Stimulated activated CD8-positive, alpha-beta memory T cell treated with anti-CD3 and anti-CD28 coated beads, Interleukin-12 subunit alpha, Interleukin-12 subunit beta, amount 100 ng/mL, for 24 hours (primary cell): ENCODE measurements at regions not wholly inside any gene's neighbourhood (a gene's known extent, or its start where the extent isn't known, plus 50 kb on each side); places are given as distances from the start of the nearest gene placed in this dataset.

Source experiments
- DNase-seq: peaks from one replicate; pipeline ENCODE4 v3.0.0-alpha.2; 2020; ENCODE audit errors: extremely low read depth

DNA sequence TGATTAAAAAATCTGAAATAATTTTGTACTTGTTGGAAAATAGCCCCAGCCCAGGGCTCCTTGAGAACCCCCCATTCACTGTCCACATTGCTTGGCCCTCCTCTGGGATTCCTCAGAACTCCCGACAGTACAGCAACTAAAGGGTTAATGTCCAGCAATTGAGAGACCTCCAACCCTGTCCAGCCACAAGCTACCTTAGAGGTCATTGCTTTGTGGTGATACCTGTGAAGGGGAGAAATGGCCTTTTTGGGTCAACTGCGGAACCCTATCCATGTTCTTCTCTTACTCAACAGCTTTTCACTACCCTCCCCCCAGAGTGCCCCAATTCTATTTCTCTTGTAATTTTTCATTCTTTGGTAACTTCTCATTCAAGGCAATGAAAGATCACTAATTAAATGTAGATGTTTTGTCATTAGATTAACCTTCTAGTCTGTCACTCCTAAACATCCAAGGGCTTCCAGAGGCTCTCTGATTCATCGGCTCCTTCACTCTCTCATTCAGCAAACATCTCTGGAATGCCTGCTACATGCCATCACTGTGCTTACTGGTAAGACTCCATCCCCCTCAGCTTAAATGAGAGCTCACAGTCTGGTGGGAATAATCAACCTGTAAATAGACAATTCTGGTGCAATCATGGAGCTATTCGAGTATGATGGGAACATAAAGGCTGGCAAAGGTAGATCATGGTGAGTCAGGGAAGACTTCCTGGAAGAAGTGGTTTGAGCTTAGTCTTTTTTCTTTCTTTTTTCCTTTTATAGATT lies 241.4 kb upstream of the PGRMC2 start:
- DNase-seq, result no peak

DNA sequence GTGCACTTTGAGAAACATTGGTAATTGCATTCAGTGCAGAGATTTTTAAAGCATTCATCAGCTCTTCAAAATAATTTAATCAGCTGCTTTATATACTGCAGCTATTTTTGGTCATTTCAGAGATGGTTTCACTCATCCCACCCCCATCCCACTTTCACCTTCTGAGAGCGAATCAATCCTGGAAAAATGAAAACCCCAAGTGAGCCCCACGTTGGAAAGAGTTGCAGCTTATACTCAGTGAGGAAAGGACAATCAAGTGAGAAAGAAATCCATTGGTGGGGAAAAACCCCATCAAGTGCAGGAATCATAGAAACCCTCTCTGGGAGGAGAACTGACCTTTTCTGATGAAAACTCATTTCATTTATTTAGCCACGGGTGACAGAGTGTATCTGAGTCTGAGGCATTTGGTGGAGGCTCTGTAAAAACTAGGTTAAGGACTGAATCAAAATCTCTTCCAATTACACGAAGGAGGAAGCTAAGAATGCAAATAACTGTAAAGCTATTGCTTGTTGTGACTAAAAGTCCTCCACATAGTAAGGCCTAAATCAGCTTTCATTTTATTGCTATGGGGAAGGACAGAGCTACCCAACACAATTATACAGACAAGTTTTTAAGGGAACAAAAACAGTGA lies 240.4 kb upstream of the PGRMC2 start:
- no peak for DNase-seq

DNA sequence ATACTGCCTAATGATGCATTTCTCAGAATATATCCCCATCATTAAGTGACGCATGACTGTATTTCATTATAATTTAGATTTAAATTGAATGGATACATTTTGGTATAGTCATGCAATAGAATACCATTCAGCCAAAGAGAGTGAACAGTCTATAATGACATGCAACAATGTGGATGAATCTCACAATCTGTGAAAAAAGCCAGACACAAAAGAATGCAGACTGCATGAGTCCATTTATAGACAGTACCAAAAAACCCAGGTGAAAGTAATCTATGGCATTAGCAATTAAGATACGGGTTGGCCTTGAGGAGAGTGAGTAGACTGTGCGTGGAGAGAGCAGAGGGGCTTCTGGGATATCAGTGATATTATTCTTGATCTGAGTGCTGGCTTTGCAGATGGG lies 239.7 kb upstream of the PGRMC2 start:
- no peak for DNase-seq

GRCh38 chr4:128525992-128526630 lies 238.5 kb upstream of the PGRMC2 start:
- DNase-seq, result no peak

- DNase-seq, result no peak
These were observed 237.8 kb upstream of the PGRMC2 start for GRCh38 chr4:128525387-128525786.

DNA sequence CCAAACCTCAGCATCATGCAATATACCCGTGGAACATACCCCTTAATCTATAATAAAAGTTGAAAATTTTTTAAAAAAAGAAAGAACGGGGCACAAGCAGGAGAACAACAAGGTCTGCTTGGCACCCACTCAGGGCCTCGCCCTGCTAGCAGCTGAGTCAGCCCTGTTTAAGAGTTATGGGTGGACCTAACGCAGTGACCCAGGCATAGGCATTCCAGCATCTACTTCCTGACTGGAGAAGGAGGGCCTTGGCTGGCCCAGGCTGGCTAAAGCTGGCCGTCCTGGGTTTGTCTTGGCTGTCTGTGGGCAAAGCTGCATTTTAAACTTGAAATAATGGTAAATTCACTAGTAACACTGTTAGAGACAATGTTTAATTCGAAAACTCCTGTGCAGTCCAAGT lies 236.7 kb upstream of the PGRMC2 start:
- no peak for DNase-seq

- DNase-seq, result no peak
These were observed 234.1 kb upstream of the PGRMC2 start for GRCh38 chr4:128521648-128522111.

- no peak for DNase-seq
These were observed 233.5 kb upstream of the PGRMC2 start for GRCh38 chr4:128521156-128521555.

- no peak for DNase-seq
These were observed 231.7 kb upstream of the PGRMC2 start for GRCh38 chr4:128519163-128519830.

DNA sequence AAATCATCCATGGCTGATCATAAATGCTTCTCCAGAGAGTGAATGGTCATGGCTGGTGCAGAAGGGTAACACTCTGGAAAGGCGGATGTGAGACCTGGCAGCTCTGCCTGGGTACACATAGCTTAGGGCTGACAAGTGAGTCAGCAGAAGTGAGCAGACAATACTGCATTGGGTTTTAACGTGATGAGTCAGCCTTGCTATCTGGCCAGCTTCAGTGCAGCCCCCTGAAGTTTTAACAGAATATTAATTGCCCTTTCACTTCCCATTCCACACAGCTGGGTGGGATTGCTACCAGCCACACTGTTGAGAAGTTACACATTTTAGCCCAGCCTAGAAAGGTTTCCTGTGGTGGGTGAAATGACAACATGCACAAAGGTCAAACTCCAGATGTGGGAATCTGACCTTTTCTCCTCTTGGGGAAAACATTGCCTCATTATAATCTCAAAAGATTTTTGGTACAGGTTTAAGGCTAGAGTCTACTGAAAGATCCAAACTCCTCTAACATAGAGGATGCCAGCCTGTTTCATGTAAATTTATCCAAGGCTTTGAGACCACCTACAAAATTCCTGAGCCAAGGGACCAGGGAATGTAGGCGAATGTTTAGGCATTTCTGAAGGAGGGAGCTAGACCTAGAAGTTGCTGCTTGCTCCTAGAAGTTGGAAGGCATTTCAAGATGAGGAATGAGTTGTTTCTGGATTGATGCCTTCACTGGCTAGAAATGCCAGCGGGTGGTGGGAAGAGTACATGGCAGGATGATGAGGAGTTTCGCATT lies 230.3 kb upstream of the PGRMC2 start:
- no peak for DNase-seq

DNA sequence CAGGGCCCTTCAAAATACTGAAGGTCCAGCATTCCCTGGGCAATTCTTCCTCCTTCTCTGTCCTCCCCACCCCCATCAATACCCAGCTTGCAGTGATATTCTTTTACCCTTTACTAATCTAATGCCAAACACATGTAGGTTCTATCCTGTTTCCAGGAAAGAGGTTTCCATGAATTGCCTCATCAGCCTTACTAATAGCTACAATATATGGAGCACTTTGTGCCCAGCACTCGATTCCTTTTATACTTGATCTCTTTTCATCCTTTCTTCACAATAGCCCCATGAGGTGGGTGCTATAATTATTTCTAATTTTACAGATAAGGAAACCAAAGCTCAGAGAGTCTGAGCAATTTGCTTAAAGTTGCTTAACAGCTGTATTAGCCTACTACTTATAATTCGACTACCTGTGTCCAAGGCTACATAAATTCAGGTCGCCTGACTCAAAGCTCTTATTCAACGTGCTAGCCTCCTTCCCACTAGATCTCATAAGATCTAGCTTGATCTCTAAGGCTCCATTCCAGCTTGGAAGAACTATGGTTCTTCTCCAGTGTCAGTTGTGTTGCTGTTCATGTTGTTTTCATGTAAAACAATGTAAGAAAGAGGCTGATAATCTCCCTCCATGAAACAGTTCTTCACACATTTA lies 229.6 kb upstream of the PGRMC2 start:
- DNase-seq, result no peak

DNA sequence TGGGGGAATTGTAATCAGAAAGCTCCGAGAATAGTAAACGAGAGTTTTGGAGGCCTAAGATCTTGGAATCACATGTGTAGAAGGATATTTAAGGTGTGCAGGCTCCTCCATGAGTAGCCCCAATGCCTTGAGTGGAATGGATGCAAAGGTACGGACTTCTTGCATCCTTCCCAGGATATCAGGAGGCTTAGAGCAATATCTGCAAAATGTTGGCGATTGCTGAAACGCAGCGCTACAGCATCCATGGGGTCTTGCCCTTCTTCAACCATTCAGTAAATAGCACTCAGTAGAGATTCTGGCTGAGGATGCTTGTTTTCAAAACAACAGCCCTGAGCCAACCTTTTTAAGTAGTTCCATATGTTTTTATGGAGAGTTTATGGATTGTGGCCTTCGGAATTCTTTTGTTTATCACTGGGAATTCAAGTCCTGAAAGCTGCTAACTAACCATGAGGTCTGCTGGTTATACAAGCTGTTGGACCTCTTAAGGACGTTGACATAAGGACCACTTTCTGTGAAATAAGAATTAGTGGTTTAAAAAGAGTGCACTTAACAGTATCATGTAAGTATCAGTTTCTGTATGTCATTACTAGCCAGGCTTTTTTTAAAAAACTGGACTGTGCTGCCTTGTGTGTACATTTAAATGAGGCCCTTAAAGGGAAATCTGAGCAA lies 228.8 kb upstream of the PGRMC2 start:
- DNase-seq, result no peak

DNA sequence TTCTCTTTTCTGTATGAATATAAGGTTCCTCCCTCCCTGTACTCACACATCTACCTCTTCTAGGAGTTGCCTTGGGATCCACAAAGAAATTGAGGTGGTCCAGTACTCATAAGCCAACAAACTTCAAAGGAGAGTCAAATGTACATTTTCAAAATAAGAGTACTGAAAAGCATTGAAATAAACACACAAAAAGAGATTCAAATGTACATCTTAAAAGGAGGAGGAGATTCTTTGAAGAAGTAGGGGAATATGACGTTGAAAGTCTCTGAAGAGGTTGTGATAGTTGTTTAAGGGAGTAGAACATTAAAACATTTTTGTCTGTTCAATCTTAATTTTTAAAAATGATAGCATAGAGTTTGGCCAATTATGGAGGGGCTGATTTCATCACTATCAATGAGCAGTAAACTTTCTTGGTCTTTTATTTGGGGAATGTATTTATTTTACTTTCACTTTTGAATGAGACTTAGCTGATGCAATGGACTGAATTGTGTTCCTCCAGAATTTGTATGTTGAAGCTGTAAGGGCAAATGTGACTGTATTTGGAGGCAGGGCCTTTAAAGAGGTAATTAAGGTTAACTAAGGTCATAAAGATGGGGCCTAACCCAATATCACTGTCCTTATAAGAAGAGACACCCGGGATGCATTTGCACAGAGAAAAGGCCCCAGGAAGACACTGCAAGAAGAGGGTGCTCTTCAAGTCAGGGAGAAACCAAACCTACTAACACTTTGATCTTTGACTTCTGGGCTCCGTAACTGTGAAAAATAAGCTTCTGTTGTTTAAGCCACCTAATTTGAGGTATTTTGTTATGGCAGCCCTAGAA lies 226.3 kb upstream of the PGRMC2 start:
- no peak for DNase-seq

DNA sequence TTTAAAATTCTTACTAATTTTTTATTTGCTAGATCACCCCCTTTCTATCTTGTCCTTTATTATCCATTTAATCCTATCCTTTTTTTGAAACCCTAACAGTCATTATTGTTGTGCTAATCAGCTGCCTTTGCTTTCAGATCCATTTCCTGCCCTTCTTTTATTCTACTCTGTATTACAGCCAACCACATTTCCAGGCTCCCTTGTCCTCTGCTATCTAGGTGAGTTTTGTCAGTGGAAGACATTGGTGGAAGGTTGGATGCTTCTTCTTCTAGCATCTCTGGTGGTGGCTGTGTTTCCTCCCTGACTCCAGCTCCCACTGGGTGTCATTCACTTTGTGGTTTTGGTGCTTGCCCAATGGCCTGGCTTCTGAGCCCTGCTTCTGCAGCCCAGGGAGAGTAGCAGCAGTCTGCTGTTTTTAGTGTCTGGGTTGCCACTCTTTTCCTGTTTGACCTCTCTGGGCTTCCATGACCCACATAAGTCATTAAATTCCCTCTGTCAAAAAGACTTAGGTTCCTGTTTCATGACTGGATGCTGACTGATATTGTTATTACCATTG lies 225.2 kb upstream of the PGRMC2 start:
- no peak for DNase-seq

- DNase-seq, result no peak
These were observed 224.5 kb upstream of the PGRMC2 start for GRCh38 chr4:128512161-128512560.

DNA sequence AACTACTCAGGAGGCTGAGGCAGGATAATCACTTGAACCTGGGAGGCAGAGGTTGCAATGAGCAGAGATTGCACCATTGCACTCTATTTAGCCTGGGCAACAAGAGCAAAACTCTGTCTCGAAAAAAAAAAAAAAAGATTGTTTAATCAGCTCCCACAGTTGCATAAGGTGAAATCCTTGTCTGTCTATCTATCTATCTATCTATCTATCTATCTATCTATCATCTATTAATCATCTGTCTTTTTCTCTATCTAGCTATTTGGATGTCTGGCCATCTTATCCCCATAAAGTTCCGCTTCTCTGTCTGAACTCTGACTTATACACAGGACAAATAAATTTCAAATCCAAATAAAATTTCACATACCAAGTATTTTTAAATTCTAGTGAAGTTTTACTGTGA lies 223.2 kb upstream of the PGRMC2 start:
- DNase-seq, result no peak

DNA sequence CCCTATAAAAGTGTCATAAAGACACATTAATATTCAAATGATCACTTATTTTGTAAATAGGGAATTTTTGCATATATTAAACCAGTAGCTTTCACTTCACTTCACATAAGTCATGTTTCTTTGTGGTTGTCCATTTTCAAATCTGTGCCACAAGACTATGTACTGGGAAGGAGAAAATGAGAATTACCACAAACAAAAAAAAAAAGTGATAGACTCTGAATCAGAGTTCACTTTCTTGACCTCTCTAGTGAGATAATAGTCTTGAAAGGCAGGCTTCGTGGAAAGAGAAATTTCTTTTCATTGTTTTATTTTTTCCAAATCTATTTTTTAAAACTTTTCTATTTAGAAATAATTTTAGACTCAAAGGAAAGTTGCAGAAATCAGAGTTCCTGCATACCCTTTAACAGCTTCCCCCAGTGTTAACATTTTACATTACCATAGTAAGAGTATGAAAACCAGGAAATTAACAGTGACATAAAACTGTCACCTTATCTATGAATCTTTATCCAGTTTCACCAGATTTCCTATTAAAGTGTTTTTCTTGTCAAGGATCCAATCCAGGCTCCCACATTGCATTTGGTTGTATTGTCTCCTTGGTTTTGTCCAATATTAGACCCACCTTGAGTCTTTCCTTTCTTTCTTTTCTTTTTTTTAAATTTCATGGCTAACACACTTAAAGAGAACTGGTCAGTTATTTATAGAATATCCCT lies 215.4 kb upstream of the PGRMC2 start:
- no peak for DNase-seq

- DNase-seq, result no peak
These were observed 213.6 kb upstream of the PGRMC2 start for GRCh38 chr4:128501239-128501638.
